H4 (cell line): ENCODE measurements at regions not wholly inside any gene's neighbourhood (a gene's known extent, or its start where the extent isn't known, plus 50 kb on each side); places are given as distances from the start of the nearest gene placed in this dataset.

Experiments used
- DNase-seq: peaks from one replicate; pipeline ENCODE4 v3.0.0-alpha.2; 2015; ENCODE audit warnings: low spot score

GRCh38 chr15:62439543-62440016 lies 274.5 kb upstream of the C2CD4B start:
- no peak for DNase-seq

DNA sequence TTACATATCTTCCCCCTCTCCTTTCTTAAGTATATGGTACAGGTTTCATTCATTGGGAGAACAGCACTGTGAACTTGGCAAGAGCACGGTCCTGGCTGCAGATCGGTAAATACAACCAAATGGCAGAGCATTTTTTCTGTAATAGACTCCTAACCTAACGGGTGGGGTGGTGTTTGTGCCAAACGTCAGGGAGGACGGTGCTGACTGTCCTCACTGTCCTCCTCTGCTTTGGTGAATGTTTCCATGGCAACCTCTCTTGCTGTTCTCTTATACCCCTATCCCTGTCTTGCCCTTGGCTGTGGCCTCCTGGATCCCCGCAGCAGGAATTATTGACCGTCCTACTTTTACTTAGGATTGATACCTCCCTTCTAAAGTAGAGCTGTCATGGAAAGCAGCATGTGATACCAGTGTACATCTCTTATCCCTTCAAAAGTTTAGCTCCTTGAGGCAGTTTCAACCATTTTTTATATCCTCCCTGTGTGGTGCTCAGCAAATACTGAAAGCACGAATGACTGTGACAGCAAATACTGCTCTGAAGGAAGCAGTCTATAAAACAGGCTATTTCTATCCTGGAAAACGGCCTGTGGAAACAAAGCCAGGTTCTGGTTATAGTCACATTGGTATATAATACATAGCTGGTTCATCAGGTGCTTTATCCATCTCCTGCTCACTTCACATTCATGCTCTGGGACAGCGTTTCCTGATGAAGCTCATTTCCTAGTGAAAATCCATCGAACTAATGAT lies 275.4 kb upstream of the C2CD4B start:
- DNase-seq = no peak

- peak; percentile 70 for DNase-seq
Measured at GRCh38 chr15:62444104-62445022, 279.3 kb upstream of the C2CD4B start.

- DNase-seq = no peak
Measured at GRCh38 chr15:62445244-62445643, 280.2 kb upstream of the C2CD4B start.

DNA sequence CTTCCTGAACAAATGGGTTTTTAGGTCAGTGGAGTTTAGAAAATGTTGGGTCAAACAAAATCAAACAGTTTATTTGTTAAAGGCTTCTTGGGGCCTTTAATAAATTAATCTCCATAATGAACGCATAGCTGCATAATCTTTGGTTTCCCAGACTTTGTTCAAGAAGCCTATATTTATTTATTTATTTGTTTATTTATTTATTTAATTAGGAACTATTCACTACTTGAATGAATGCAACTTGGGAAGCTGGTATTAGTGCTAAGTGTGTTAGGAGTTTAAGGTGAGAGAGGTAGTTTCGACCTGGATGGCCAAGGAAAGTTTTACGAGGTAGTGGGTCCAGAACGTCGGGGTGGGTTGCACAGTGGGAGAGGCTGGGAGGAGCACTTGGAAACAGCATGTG lies 281.9 kb upstream of the C2CD4B start:
- DNase-seq = no peak

DNA sequence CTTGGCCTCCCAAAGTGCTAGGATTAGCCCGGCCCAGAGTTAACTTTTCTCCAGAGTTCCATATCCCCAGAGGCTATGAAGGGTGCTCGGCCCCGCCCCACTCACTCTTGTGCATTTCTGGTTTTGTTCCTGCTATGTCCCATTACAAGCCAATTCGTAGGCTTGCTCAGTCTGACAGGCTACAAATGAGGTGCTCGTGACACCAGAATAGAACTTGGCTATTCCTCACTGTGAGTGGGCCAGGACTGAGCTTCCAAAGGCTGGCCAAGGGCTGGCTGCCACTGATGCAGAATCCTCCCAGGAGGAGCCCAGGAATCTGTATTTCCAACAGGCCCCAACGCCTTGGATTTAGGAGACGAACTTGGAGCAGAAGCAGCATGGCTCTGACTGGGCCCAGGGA lies 282.7 kb upstream of the C2CD4B start:
- no peak for DNase-seq

GRCh38 chr15:62449638-62450037 lies 284.6 kb upstream of the C2CD4B start:
- no peak for DNase-seq

DNA sequence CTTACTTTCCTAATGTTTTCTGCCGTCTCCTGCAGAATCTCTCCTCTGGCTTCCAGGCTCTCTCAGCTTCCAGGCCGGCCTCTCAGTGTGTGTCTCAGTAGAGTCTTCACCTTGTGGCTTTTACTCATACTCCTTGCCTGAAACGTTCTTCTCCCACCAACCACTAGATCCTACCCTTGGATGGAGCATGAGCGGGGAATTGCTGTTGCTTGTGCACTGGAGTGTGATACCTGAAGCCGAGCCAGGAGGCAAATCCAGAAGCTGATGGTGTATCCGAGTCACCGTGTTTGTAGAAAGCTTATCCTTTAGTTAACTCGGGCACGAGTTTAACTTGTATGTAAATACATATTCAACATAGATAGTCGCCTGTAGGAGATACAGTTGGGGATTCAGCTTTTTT lies 285.0 kb upstream of the C2CD4B start:
- DNase-seq = no peak

DNA sequence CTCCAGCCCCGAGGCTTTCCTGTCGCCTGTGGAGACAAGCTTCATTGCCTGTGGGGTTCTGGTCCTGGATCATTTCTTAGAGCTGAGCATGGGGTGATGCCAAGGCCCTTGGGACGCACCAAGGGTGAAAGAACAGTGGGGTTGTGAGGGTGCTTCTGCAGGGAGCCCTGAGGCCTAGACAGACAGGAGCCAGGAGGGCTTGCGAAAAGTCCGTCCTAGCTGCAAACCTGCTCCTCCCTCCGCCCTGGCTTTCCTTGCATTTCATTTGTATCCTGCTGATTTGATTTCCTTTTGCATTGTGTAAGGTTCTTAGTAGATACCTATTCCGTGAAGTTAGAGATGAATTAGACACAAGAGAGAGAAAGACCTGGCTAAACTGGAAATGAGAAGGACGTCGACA lies 286.9 kb upstream of the C2CD4B start:
- DNase-seq = no peak

- DNase-seq = no peak
Measured at GRCh38 chr15:62452667-62453066, 287.6 kb upstream of the C2CD4B start.

DNA sequence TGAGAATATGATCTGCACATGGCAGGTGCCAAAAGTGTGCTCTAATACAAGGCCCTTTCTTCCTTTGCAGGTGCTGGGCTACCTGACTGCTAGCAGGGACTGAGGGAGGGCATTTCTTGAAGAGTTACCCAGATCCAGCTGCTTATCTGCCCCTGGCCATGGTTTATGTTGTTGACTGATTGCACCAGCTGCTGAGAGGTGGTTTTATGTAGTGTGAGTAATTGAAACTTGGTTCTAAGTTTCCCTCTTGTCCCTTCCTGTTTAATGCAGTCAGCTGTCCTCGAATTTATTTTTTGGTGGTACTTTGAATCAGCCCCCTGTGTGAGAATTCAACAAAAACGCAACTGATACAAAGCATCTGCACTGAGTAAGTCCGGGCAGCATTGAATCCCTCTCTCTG lies 288.3 kb upstream of the C2CD4B start:
- DNase-seq = peak; percentile 19

- DNase-seq = peak; percentile 21
Measured at GRCh38 chr15:62453981-62454380, 288.9 kb upstream of the C2CD4B start.

- no peak for DNase-seq
Measured at GRCh38 chr15:62454567-62455172, 289.6 kb upstream of the C2CD4B start.

DNA sequence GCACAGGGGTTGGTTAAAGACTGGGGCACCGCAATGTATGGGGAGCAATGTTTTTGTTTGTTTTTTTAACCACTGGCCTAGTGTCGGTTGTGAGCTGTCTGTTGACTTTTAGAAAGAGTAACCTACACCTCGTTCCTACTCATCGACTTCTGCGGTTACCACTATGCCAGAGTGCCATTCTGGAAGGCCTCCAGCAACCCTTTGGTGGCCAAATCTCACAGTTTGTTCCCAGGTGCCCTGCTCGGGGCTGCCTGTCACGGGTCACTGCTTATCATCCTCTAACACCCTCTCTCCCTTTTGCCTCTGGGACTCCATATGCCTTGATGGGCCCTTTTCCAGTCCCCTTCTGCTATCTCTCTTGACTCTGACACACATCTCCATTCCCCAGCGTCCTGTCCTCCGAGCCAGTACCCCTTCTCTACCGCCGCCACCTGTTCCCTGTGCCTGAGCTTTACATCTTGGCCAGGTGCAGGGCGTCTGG lies 290.4 kb upstream of the C2CD4B start:
- DNase-seq = peak; percentile 77

DNA sequence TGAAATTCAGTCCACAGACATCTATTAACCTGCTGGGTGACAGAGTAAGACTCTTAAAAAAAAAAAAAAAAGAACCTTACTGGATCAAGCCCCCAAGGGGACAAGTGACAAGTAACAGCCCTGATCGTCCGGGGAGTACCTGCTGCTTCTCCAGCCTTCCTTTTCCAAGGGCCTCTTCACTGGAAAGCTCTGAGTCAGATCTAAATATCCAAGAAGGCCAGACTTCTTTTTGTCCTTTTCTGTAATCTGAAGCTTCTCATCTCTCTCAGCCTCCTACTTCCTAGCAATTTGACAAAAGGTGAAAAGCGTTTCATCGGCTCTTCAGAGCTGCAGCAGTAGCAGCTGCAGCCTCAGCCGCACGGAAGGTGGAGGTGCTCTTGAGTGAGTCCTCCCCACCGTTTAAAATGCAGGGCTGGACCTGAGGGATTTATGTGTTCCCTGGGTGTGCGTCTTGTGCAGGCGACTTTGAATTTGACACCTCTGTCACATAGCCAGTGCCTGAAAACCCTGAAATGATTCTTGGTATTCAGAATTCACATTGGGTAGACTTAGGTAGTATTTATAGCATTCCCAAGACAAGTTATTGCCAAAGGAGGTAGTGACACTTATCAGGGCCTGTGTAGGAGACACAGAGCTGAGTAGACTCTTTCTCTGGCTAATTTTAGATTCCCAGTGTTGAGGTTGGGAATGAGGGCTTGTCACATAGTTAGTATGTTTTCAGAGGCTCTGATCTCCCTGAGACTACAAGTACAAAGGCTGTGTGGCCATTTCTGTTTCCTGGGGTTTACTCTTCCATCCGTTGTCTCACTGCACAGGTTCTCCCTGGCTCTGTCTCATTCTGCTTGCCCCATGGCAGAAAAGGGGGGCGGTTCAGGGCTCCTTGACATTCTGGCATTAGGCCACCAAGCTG lies 291.2 kb upstream of the C2CD4B start:
- DNase-seq = no peak

- DNase-seq = no peak
Measured at GRCh38 chr15:62457100-62457499, 292.0 kb upstream of the C2CD4B start.

DNA sequence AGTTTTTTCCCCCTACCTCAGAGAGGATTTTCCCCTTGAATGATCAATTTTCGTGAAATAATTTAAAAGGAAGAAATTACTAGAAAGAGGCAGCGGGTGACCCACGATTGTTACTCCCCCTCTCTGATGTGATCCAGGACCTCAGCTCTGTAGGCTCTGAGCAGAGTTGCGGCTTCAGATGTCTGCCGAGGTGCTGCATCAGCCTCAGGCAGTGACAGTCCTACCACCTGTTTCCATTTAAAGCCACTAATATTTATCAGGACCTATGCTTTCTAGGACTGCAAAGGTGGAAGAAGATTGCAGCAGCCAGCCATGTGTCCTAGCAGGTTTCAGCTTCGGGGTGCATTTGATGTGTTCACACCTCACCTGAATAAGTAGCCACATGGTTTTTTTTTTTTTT lies 294.8 kb upstream of the C2CD4B start:
- DNase-seq = no peak

- DNase-seq = no peak
Measured at GRCh38 chr15:62462268-62462667, 297.2 kb upstream of the C2CD4B start.

- DNase-seq = no peak
Measured at GRCh38 chr15:62462721-62463120, 297.6 kb upstream of the C2CD4B start.

GRCh38 chr15:62464705-62465104 lies 299.6 kb upstream of the C2CD4B start:
- DNase-seq = no peak

DNA sequence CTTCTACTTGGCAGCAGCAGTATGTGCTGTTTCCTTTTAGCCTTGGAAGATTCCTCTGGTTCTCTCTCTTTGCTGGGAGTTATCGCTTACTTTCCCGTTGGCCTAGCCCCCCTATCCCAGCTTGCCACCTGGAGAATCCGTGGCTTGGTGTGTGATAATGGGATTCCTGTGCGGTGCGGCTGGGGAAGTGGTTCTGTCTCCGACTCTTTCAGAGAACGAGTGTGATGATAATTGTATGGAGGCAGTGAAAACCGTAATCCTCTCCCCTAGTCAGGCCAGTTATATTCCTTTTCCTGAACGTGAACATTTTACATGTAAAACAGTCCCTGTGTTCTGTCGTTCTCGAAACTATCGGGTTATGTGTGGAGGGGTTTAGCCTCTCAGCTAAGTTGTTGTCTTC lies 300.1 kb upstream of the C2CD4B start:
- no peak for DNase-seq
